ENCODE measurements at regions not wholly inside any gene's neighbourhood (a gene's known extent, or its start where the extent isn't known, plus 50 kb on each side); places are given as distances from the start of the nearest gene placed in this dataset.

- Histone ChIP-seq H3K36me3 (ENCODE audit: insufficient read depth, low read length) (no peaks in the 10 kb centered on the region), H3K4me2 (ENCODE audit: insufficient read depth, low read length) (no peak overlapping the region), H3K9me3 (ENCODE audit: insufficient read depth, low read length, severe bottlenecking) (no peaks in the 10 kb centered on the region), H3K4me3 (ENCODE audit: low read depth in 1 of 2, low read length in 2 of 2) (no peak overlapping the region), H3K27ac (ENCODE audit: low read length) (no peak overlapping the region), H3K4me1 (ENCODE audit: insufficient read depth, low read length) (no peaks in the 10 kb centered on the region), H3K79me2 (ENCODE audit: insufficient read depth, low read length) (no peaks in the 10 kb centered on the region), H4K20me1 (ENCODE audit: insufficient read depth, low read length) (no peaks in the 10 kb centered on the region), H3K27me3 (ENCODE audit: insufficient read depth, low read length, poor library complexity) (peaks cover 20% of the 10 kb centered on the region), H3K9ac (ENCODE audit: low read depth, low read length) (no peak overlapping the region), H2AFZ (ENCODE audit: low read depth, low read length) (no peak overlapping the region)
- ATAC-seq (ENCODE audit: insufficient read depth, low read depth), result no peak
- TF ChIP-seq CTCF (IDR thresholded peaks at IDR 0.05; ENCODE audit: borderline replicate concordance, extremely low read depth, low read length, poor library complexity, severe bottlenecking) (no peak), EZH2 (IDR thresholded peaks at IDR 0.05; ENCODE audit: borderline replicate concordance, low read depth, low read length, severe bottlenecking) (no peak)
- no peak for DNase-seq
Observed at GRCh38 chr10:15442056-15442455, 71.0 kb upstream of the FAM171A1 start.

GRCh38 chr10:15440204-15440711 is 69.2 kb upstream of the FAM171A1 start:
- Histone ChIP-seq H3K4me2 (ENCODE audit: insufficient read depth, low read length) (no peak overlapping the region), H3K4me3 (ENCODE audit: low read depth in 1 of 2, low read length in 2 of 2) (no peak overlapping the region)

GRCh38 chr10:15439341-15439842 is 68.3 kb upstream of the FAM171A1 start:
- Histone ChIP-seq H3K4me3 (ENCODE audit: low read depth in 1 of 2, low read length in 2 of 2) (no peak overlapping the region), H4K20me1 (ENCODE audit: insufficient read depth, low read length) (no peaks in the 10 kb centered on the region), H3K27ac (ENCODE audit: low read length) (no peak overlapping the region), H2AFZ (ENCODE audit: low read depth, low read length) (no peak overlapping the region), H3K9ac (ENCODE audit: low read depth, low read length) (no peak overlapping the region), H3K36me3 (ENCODE audit: insufficient read depth, low read length) (no peaks in the 10 kb centered on the region), H3K4me1 (ENCODE audit: insufficient read depth, low read length) (peaks cover 3% of the 10 kb centered on the region), H3K4me2 (ENCODE audit: insufficient read depth, low read length) (no peak overlapping the region), H3K27me3 (ENCODE audit: insufficient read depth, low read length, poor library complexity) (peaks cover 20% of the 10 kb centered on the region), H3K79me2 (ENCODE audit: insufficient read depth, low read length) (no peaks in the 10 kb centered on the region), H3K9me3 (ENCODE audit: insufficient read depth, low read length, severe bottlenecking) (no peaks in the 10 kb centered on the region)
- ATAC-seq (ENCODE audit: insufficient read depth, low read depth) (no peak), DNase-seq (no peak)
- no peak for TF ChIP-seq EZH2 (IDR thresholded peaks at IDR 0.05; ENCODE audit: borderline replicate concordance, low read depth, low read length, severe bottlenecking)
- TF ChIP-seq CTCF (IDR thresholded peaks at IDR 0.05; ENCODE audit: borderline replicate concordance, extremely low read depth, low read length, poor library complexity, severe bottlenecking), result no peak

More at GRCh38 chr10:15440204-15440711, 69.2 kb upstream of the FAM171A1 start:
- TF ChIP-seq EZH2 (IDR thresholded peaks at IDR 0.05; ENCODE audit: borderline replicate concordance, low read depth, low read length, severe bottlenecking), result no peak
- no peak for TF ChIP-seq CTCF (IDR thresholded peaks at IDR 0.05; ENCODE audit: borderline replicate concordance, extremely low read depth, low read length, poor library complexity, severe bottlenecking)
- Histone ChIP-seq H3K36me3 (ENCODE audit: insufficient read depth, low read length) (no peaks in the 10 kb centered on the region), H3K27me3 (ENCODE audit: insufficient read depth, low read length, poor library complexity) (peaks cover 20% of the 10 kb centered on the region), H3K9me3 (ENCODE audit: insufficient read depth, low read length, severe bottlenecking) (no peaks in the 10 kb centered on the region), H2AFZ (ENCODE audit: low read depth, low read length) (no peak overlapping the region), H3K27ac (ENCODE audit: low read length) (no peak overlapping the region), H3K9ac (ENCODE audit: low read depth, low read length) (no peak overlapping the region), H3K79me2 (ENCODE audit: insufficient read depth, low read length) (no peaks in the 10 kb centered on the region), H4K20me1 (ENCODE audit: insufficient read depth, low read length) (no peaks in the 10 kb centered on the region), H3K4me1 (ENCODE audit: insufficient read depth, low read length) (no peaks in the 10 kb centered on the region)
- ATAC-seq (ENCODE audit: insufficient read depth, low read depth) (no peak), DNase-seq (no peak)

Measured in DND-41 (cell line).